Fibroblast of lung (primary cell): ENCODE measurements at regions not wholly inside any gene's neighbourhood (a gene's known extent, or its start where the extent isn't known, plus 50 kb on each side); places are given as distances from the start of the nearest gene placed in this dataset.

Experiments
- DNase-seq, 2 donors: peaks; one replicate each; pipeline versions ENCODE4 v3.0.0 to v3.0.0-alpha.2; 2010; ENCODE audit warnings: low read depth in 2 of 2
- H2AFZ ChIP-seq: 2 replicates; pipeline ENCODE4 v1.5.1; 2012; ENCODE audit warnings: low read length, control low read depth, inconsistent platforms
- H3K27ac ChIP-seq: 2 replicates; pipeline ENCODE4 v1.5.1; 2011; ENCODE audit warnings: low read length, control low read depth; ENCODE audit not compliant: insufficient read depth
- H3K27me3 ChIP-seq: 2 replicates; pipeline ENCODE4 v1.5.1; 2011; ENCODE audit warnings: mild to moderate bottlenecking, low read length; ENCODE audit not compliant: control insufficient read depth, insufficient read depth
- H3K36me3 ChIP-seq: 2 replicates; pipeline ENCODE4 v1.5.1; 2011; ENCODE audit warnings: low read length; ENCODE audit not compliant: control insufficient read depth, insufficient read depth
- H3K4me1 ChIP-seq: 2 replicates; pipeline ENCODE4 v1.5.1; 2011; ENCODE audit warnings: low read length; ENCODE audit not compliant: control insufficient read depth, insufficient read depth; ENCODE audit errors: extremely low read depth
- H3K4me2 ChIP-seq: 2 replicates; pipeline ENCODE4 v1.5.1; 2011; ENCODE audit warnings: low read length, control low read depth; ENCODE audit not compliant: insufficient read depth; ENCODE audit errors: extremely low read depth
- H3K4me3 ChIP-seq, 4 experiments: fragments of 200-600 bp in 1 of 4; sonication (generic) in 1 of 4; replicated peaks in 1 of 4; 2 replicates each; pipeline ENCODE4 v1.5.1; 2011 to 2016; ENCODE audit warnings: low read length in 4 of 4, low read depth in 3 of 4, mild to moderate bottlenecking in 3 of 4, control low read depth in 2 of 4, inconsistent platforms in 1 of 4, mixed read lengths in 1 of 4; ENCODE audit not compliant: insufficient read depth in 1 of 4; ENCODE audit errors: control extremely low read depth in 1 of 4
- H3K79me2 ChIP-seq: 2 replicates; pipeline ENCODE4 v1.5.1; 2012; ENCODE audit warnings: mild to moderate bottlenecking, low read length, inconsistent platforms; ENCODE audit not compliant: control insufficient read depth, insufficient read depth
- H3K9ac ChIP-seq: 2 replicates; pipeline ENCODE4 v1.5.1; 2011; ENCODE audit warnings: mild to moderate bottlenecking, low read length, control low read depth; ENCODE audit not compliant: insufficient read depth
- H3K9me3 ChIP-seq: 2 replicates; pipeline ENCODE4 v1.5.1; 2012; ENCODE audit warnings: low read depth, low read length; ENCODE audit not compliant: control insufficient read depth, insufficient read depth
- H4K20me1 ChIP-seq: 2 replicates; pipeline ENCODE4 v1.5.1; 2011; ENCODE audit warnings: low read length; ENCODE audit not compliant: control insufficient read depth, insufficient read depth; ENCODE audit errors: extremely low read depth
- EZH2 ChIP-seq: IDR thresholded peaks from 2 replicates; pipeline ENCODE4 v1.5.1; 2012; ENCODE audit warnings: low read length, control low read depth, mild to moderate bottlenecking; ENCODE audit errors: missing control alignments
- TF ChIP-seq, protein P1 (sequence below), 2 donors: IDR thresholded peaks in 1 of 2; conservative IDR thresholded peaks in 1 of 2; 1 replicate in 1 of 2; 2 replicates in 1 of 2; pipeline ENCODE4 v1.5.1; 2011 to 2012; ENCODE audit warnings: low read length in 2 of 2, control low read depth in 1 of 2, inconsistent platforms in 1 of 2, low read depth in 1 of 2, mild to moderate bottlenecking in 1 of 2

GRCh38 chr14:89638891-89639290 lies 221.9 kb upstream of the FOXN3 start:
- Histone ChIP-seq H3K36me3 (no peaks in the 10 kb centered on the region), H3K27me3 (no peaks in the 10 kb centered on the region), H3K9ac (no peak overlapping the region), H3K9me3 (no peaks in the 10 kb centered on the region), H3K4me1 (no peaks in the 10 kb centered on the region), H3K79me2 (no peaks in the 10 kb centered on the region), H3K4me3 (no peak overlapping the region), H3K4me2 (no peak overlapping the region), H3K27ac (no peak overlapping the region), H4K20me1 (no peaks in the 10 kb centered on the region), H2AFZ (no peak overlapping the region)
- TF ChIP-seq EZH2, result no peak
- TF ChIP-seq, protein P1, sequence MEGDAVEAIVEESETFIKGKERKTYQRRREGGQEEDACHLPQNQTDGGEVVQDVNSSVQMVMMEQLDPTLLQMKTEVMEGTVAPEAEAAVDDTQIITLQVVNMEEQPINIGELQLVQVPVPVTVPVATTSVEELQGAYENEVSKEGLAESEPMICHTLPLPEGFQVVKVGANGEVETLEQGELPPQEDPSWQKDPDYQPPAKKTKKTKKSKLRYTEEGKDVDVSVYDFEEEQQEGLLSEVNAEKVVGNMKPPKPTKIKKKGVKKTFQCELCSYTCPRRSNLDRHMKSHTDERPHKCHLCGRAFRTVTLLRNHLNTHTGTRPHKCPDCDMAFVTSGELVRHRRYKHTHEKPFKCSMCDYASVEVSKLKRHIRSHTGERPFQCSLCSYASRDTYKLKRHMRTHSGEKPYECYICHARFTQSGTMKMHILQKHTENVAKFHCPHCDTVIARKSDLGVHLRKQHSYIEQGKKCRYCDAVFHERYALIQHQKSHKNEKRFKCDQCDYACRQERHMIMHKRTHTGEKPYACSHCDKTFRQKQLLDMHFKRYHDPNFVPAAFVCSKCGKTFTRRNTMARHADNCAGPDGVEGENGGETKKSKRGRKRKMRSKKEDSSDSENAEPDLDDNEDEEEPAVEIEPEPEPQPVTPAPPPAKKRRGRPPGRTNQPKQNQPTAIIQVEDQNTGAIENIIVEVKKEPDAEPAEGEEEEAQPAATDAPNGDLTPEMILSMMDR (conservative IDR thresholded peaks at IDR 0.05 in 1 of 2, IDR thresholded peaks at IDR 0.05 in 1 of 2; ENCODE audit: low read depth in 1 of 2, low read length in 2 of 2), result no peak
- no peak for DNase-seq

DNA sequence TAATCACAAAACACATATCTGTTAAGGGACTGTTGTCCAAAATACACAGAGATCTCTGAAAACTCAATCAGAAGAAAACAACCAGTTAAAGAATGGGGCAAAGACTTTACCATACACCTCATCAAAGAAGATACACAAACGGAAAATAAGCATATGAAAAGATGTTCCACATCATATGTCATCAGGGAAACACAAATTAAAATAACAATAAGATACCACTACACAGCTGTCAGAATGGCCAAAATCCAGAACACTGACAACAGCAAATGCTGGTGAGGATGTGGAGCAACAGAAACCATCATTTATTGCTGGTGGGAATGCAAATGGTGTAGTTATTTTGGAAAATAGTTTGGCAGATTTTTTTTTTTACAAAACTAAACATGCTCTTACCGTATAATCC lies 220.5 kb upstream of the FOXN3 start:
- TF ChIP-seq EZH2, result no peak
- TF ChIP-seq, protein P1 (conservative IDR thresholded peaks at IDR 0.05 in 1 of 2, IDR thresholded peaks at IDR 0.05 in 1 of 2; ENCODE audit: low read depth in 1 of 2, low read length in 2 of 2), result no peak
- H3K9me3 ChIP-seq, result no peaks in the 10 kb centered on the region
- no peaks in the 10 kb centered on the region for H3K36me3 ChIP-seq
- no peak for DNase-seq
- no peaks in the 10 kb centered on the region for H3K79me2 ChIP-seq
- H3K4me1 ChIP-seq, result no peaks in the 10 kb centered on the region
- no peaks in the 10 kb centered on the region for H3K27me3 ChIP-seq
- H3K4me3 ChIP-seq, result no peak overlapping the region
- H3K27ac ChIP-seq, result no peak overlapping the region
- H3K9ac ChIP-seq, result no peak overlapping the region
- no peak overlapping the region for H2AFZ ChIP-seq
- no peak overlapping the region for H3K4me2 ChIP-seq
- no peaks in the 10 kb centered on the region for H4K20me1 ChIP-seq

- no peak overlapping the region for H3K9ac ChIP-seq
- DNase-seq, result peak in 1 of 2 donors; percentile 55
- no peaks in the 10 kb centered on the region for H3K79me2 ChIP-seq
- no peak overlapping the region for H3K4me3 ChIP-seq
- H2AFZ ChIP-seq, result no peak overlapping the region
- TF ChIP-seq, protein P1 (conservative IDR thresholded peaks at IDR 0.05 in 1 of 2, IDR thresholded peaks at IDR 0.05 in 1 of 2; ENCODE audit: low read depth in 1 of 2, low read length in 2 of 2), result no peak
- no peak for TF ChIP-seq EZH2
- H3K36me3 ChIP-seq, result no peaks in the 10 kb centered on the region
- H3K4me2 ChIP-seq, result no peak overlapping the region
- H3K27me3 ChIP-seq, result no peaks in the 10 kb centered on the region
- no peaks in the 10 kb centered on the region for H3K9me3 ChIP-seq
- peaks cover 2% of the 10 kb centered on the region for H3K4me1 ChIP-seq
- no peaks in the 10 kb centered on the region for H4K20me1 ChIP-seq
- H3K27ac ChIP-seq, result no peak overlapping the region
Observed at GRCh38 chr14:89635615-89636014, 218.6 kb upstream of the FOXN3 start.
